B cell (primary cell): ENCODE measurements at regions not wholly inside any gene's neighbourhood (a gene's known extent, or its start where the extent isn't known, plus 50 kb on each side); places are given as distances from the start of the nearest gene placed in this dataset.

Source experiments
- EZH2 ChIP-seq: IDR thresholded peaks from 2 replicates; pipeline ENCODE4 v1.6.1; 2012; ENCODE audit warnings: borderline replicate concordance, low read depth, mild to moderate bottlenecking, moderate library complexity, low read length; ENCODE audit not compliant: insufficient read depth, poor library complexity, severe bottlenecking
- TF ChIP-seq, protein P1 (sequence below): fragments of 200-600 bp; IDR thresholded peaks from one replicate; pipeline ENCODE4 v1.8.0; 2022; ENCODE audit warnings: antibody characterized with exemption, mild to moderate bottlenecking

GRCh38 chr14:54053386-54053745 lies 96.7 kb upstream of the BMP4 start:
- TF ChIP-seq, protein P1, sequence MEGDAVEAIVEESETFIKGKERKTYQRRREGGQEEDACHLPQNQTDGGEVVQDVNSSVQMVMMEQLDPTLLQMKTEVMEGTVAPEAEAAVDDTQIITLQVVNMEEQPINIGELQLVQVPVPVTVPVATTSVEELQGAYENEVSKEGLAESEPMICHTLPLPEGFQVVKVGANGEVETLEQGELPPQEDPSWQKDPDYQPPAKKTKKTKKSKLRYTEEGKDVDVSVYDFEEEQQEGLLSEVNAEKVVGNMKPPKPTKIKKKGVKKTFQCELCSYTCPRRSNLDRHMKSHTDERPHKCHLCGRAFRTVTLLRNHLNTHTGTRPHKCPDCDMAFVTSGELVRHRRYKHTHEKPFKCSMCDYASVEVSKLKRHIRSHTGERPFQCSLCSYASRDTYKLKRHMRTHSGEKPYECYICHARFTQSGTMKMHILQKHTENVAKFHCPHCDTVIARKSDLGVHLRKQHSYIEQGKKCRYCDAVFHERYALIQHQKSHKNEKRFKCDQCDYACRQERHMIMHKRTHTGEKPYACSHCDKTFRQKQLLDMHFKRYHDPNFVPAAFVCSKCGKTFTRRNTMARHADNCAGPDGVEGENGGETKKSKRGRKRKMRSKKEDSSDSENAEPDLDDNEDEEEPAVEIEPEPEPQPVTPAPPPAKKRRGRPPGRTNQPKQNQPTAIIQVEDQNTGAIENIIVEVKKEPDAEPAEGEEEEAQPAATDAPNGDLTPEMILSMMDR, result no peak
- TF ChIP-seq EZH2, result no peak
